ENCODE measurements at regions not wholly inside any gene's neighbourhood (a gene's known extent, or its start where the extent isn't known, plus 50 kb on each side); places are given as distances from the start of the nearest gene placed in this dataset.
A peak's percentile ranks its signal among the peaks of the same experiment; 100 is the strongest.
"Not testable (repeated sequence)": the region's sequence is repeated elsewhere in the genome, so short reads cannot be mapped to it uniquely, and the experiment has no call there.

GRCh38 chr15:35281515-35281914, 196.4 kb upstream of the NANOGP8 start:
- DNase-seq: no peak

- DNase-seq: no peak
Observed at GRCh38 chr15:35279811-35280210, 194.7 kb upstream of the NANOGP8 start.

- DNase-seq: no peak
Observed at GRCh38 chr15:35271371-35272043, 186.4 kb upstream of the NANOGP8 start.

GRCh38 chr15:35260941-35261340, 175.8 kb upstream of the NANOGP8 start:
- DNase-seq: no peak

GRCh38 chr15:35260274-35260673, 175.2 kb upstream of the NANOGP8 start:
- not testable (repeated sequence) for DNase-seq

GRCh38 chr15:35256551-35256950, 171.5 kb upstream of the NANOGP8 start:
- no peak for DNase-seq

GRCh38 chr15:35256141-35256540, 171.0 kb upstream of the NANOGP8 start:
- no peak for DNase-seq

- not testable (repeated sequence) for DNase-seq
Observed at GRCh38 chr15:35254908-35255307, 169.8 kb upstream of the NANOGP8 start.

- peak; percentile 29 for DNase-seq
Observed at GRCh38 chr15:35254062-35254461, 169.0 kb upstream of the NANOGP8 start.

GRCh38 chr15:35252351-35252865, 167.3 kb upstream of the NANOGP8 start:
- DNase-seq: peak; percentile 14

- no peak for DNase-seq
Observed at GRCh38 chr15:35247150-35247549, 162.1 kb upstream of the NANOGP8 start.

GRCh38 chr15:35246451-35246850, 161.4 kb upstream of the NANOGP8 start:
- DNase-seq: no peak

- not testable (repeated sequence) for DNase-seq
Observed at GRCh38 chr15:35245681-35246080, 160.6 kb upstream of the NANOGP8 start.

- DNase-seq: no peak
Observed at GRCh38 chr15:35244227-35244626, 159.1 kb upstream of the NANOGP8 start.

GRCh38 chr15:35243758-35244157, 158.7 kb upstream of the NANOGP8 start:
- DNase-seq: no peak

GRCh38 chr15:35239693-35240092, 154.6 kb upstream of the NANOGP8 start:
- not testable (repeated sequence) for DNase-seq

GRCh38 chr15:35238448-35238847, 153.4 kb upstream of the NANOGP8 start:
- DNase-seq: not testable (repeated sequence)

GRCh38 chr15:35229085-35229484, 144.0 kb upstream of the NANOGP8 start:
- no peak for DNase-seq

GRCh38 chr15:35218215-35218614, 133.1 kb upstream of the NANOGP8 start:
- no peak for DNase-seq

- DNase-seq: no peak
Observed at GRCh38 chr15:35215093-35215492, 130.0 kb upstream of the NANOGP8 start.

- no peak for DNase-seq
Observed at GRCh38 chr15:35211240-35211902, 126.3 kb upstream of the NANOGP8 start.

- no peak for DNase-seq
Observed at GRCh38 chr15:35210370-35210769, 125.3 kb upstream of the NANOGP8 start.

- no peak for DNase-seq
Observed at GRCh38 chr15:35209838-35210237, 124.7 kb upstream of the NANOGP8 start.

GRCh38 chr15:35208353-35208752, 123.3 kb upstream of the NANOGP8 start:
- DNase-seq: no peak

Measured in NCI-H526 treated with DMSO at 0.1 percent for 48 hours (cell line).